SU-DHL-6 (cell line): ENCODE measurements at regions not wholly inside any gene's neighbourhood (a gene's known extent, or its start where the extent isn't known, plus 50 kb on each side); places are given as distances from the start of the nearest gene placed in this dataset.

Experiments
- EZH2phosphoT487 ChIP-seq: fragments of 200-600 bp; sonication (generic), shearing (Covaris generic); conservative IDR thresholded peaks from 2 replicates; pipeline ENCODE4 v1.6.1; 2018; ENCODE audit warnings: mild to moderate bottlenecking, antibody characterized with exemption, low read length, moderate library complexity, mixed read lengths
- TF ChIP-seq, protein P1 (sequence below): fragments of 200-600 bp; sonication (generic); IDR thresholded peaks from one replicate; pipeline ENCODE4 v1.5.1; 2017; ENCODE audit warnings: antibody characterized with exemption, mild to moderate bottlenecking, low read length, moderate library complexity; ENCODE audit not compliant: insufficient read depth, poor library complexity, severe bottlenecking

DNA sequence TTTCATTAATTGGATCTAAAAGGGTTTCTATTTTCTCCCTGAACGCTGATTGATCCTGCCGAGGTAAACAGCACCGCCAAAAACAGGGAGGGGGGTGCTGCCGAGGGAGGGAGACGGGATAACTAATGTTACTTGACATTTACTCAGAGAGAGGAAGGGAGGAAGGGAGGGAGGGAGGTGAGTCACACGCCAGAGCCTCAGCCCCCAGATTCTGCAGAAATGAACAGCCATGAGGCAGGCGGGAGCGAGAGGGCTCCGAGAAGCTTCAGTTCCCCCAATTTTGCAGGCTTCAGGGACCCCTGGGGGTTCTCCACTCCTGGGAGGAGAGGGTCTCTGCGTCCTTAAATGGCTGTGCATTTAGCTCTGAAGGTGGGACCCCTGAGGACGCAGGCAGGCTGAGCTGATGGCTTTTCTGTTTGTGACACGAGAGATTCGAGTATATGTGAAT is 59.1 kb upstream of the IER5L start:
- TF ChIP-seq, protein P1, sequence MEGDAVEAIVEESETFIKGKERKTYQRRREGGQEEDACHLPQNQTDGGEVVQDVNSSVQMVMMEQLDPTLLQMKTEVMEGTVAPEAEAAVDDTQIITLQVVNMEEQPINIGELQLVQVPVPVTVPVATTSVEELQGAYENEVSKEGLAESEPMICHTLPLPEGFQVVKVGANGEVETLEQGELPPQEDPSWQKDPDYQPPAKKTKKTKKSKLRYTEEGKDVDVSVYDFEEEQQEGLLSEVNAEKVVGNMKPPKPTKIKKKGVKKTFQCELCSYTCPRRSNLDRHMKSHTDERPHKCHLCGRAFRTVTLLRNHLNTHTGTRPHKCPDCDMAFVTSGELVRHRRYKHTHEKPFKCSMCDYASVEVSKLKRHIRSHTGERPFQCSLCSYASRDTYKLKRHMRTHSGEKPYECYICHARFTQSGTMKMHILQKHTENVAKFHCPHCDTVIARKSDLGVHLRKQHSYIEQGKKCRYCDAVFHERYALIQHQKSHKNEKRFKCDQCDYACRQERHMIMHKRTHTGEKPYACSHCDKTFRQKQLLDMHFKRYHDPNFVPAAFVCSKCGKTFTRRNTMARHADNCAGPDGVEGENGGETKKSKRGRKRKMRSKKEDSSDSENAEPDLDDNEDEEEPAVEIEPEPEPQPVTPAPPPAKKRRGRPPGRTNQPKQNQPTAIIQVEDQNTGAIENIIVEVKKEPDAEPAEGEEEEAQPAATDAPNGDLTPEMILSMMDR: no peak
- no peak for TF ChIP-seq EZH2phosphoT487
